ENCODE measurements at regions not wholly inside any gene's neighbourhood (a gene's known extent, or its start where the extent isn't known, plus 50 kb on each side); places are given as distances from the start of the nearest gene placed in this dataset.

- H3K4me3 ChIP-seq (ENCODE audit: insufficient read depth, low read depth, low read length): no peak overlapping the region
- no peaks in the 10 kb centered on the region for H3K36me3 ChIP-seq (ENCODE audit: control insufficient read depth, insufficient read depth, low read length)
- H3K27me3 ChIP-seq (ENCODE audit: control insufficient read depth, insufficient read depth, low read length, poor library complexity, severe bottlenecking): no peaks in the 10 kb centered on the region
- H3K9me3 ChIP-seq (ENCODE audit: control insufficient read depth, low read length): no peaks in the 10 kb centered on the region
- no peaks in the 10 kb centered on the region for H3K4me1 ChIP-seq (ENCODE audit: control insufficient read depth, insufficient read depth, low read length)
- 87 to 95% methylated on average over 3 of the region's 3 CpGs for WGBS, 2 experiments
- H3K27ac ChIP-seq (ENCODE audit: insufficient read depth, low read depth, low read length, poor library complexity, severe bottlenecking): no peak overlapping the region
Measured at GRCh38 chr1:22196041-22196440, 53.1 kb upstream of the WNT4 start.

DNA sequence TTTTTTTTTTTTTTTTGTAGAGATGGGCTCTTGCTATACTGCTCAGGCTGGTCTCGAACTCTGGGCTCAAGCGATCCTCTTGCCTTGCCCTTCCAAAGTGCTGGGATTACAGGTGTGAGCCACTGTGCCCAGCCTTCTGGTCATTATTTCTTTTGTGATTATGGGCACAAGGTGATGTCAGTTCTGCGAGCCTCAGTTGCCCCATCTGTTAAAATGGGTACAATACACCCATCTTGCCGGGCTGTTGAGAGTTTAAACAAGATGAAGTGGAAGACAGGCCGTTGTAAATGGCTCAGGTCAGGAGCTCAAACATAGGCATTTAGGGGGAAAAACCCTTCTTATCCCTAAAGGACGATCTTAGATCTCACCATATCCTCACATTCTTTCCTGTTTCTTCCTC, 53.7 kb upstream of the WNT4 start:
- Histone ChIP-seq H3K27ac (ENCODE audit: insufficient read depth, low read depth, low read length, poor library complexity, severe bottlenecking) (no peak overlapping the region), H3K9me3 (ENCODE audit: control insufficient read depth, low read length) (no peaks in the 10 kb centered on the region), H3K27me3 (ENCODE audit: control insufficient read depth, insufficient read depth, low read length, poor library complexity, severe bottlenecking) (no peaks in the 10 kb centered on the region), H3K4me3 (ENCODE audit: insufficient read depth, low read depth, low read length) (no peak overlapping the region), H3K4me1 (ENCODE audit: control insufficient read depth, insufficient read depth, low read length) (no peaks in the 10 kb centered on the region), H3K36me3 (ENCODE audit: control insufficient read depth, insufficient read depth, low read length) (no peaks in the 10 kb centered on the region)
- 93 to 94% methylated on average over 6 of the region's 6 CpGs for WGBS, 2 experiments

GRCh38 chr1:22197644-22198043, 54.7 kb upstream of the WNT4 start:
- Histone ChIP-seq H3K36me3 (ENCODE audit: control insufficient read depth, insufficient read depth, low read length) (no peaks in the 10 kb centered on the region), H3K27ac (ENCODE audit: insufficient read depth, low read depth, low read length, poor library complexity, severe bottlenecking) (no peak overlapping the region), H3K4me3 (ENCODE audit: insufficient read depth, low read depth, low read length) (no peak overlapping the region), H3K27me3 (ENCODE audit: control insufficient read depth, insufficient read depth, low read length, poor library complexity, severe bottlenecking) (no peaks in the 10 kb centered on the region), H3K9me3 (ENCODE audit: control insufficient read depth, low read length) (no peaks in the 10 kb centered on the region), H3K4me1 (ENCODE audit: control insufficient read depth, insufficient read depth, low read length) (no peaks in the 10 kb centered on the region)
- WGBS, 2 experiments: 85 to 95% methylated on average over 2 of the region's 2 CpGs

- Histone ChIP-seq H3K4me3 (ENCODE audit: insufficient read depth, low read depth, low read length) (no peak overlapping the region), H3K9me3 (ENCODE audit: control insufficient read depth, low read length) (no peaks in the 10 kb centered on the region), H3K36me3 (ENCODE audit: control insufficient read depth, insufficient read depth, low read length) (no peaks in the 10 kb centered on the region), H3K27ac (ENCODE audit: insufficient read depth, low read depth, low read length, poor library complexity, severe bottlenecking) (no peak overlapping the region), H3K27me3 (ENCODE audit: control insufficient read depth, insufficient read depth, low read length, poor library complexity, severe bottlenecking) (peaks cover 25% of the 10 kb centered on the region), H3K4me1 (ENCODE audit: control insufficient read depth, insufficient read depth, low read length) (no peaks in the 10 kb centered on the region)
- 67% methylated on average over 1 of the region's 1 CpG; no CpG with 5 or more reads in 1 of the 2 experiments for WGBS, 2 experiments
Measured at GRCh38 chr1:22201023-22201422, 58.1 kb upstream of the WNT4 start.

GRCh38 chr1:22203335-22203734, 60.4 kb upstream of the WNT4 start:
- no peak overlapping the region for H3K4me3 ChIP-seq (ENCODE audit: insufficient read depth, low read depth, low read length)
- peaks cover 17% of the 10 kb centered on the region for H3K4me1 ChIP-seq (ENCODE audit: control insufficient read depth, insufficient read depth, low read length)
- no peaks in the 10 kb centered on the region for H3K36me3 ChIP-seq (ENCODE audit: control insufficient read depth, insufficient read depth, low read length)
- H3K9me3 ChIP-seq (ENCODE audit: control insufficient read depth, low read length): no peaks in the 10 kb centered on the region
- H3K27ac ChIP-seq (ENCODE audit: insufficient read depth, low read depth, low read length, poor library complexity, severe bottlenecking): no peak overlapping the region
- 94 to 95% methylated on average over 1 of the region's 1 CpG for WGBS, 2 experiments
- peaks cover 46% of the 10 kb centered on the region for H3K27me3 ChIP-seq (ENCODE audit: control insufficient read depth, insufficient read depth, low read length, poor library complexity, severe bottlenecking)

DNA sequence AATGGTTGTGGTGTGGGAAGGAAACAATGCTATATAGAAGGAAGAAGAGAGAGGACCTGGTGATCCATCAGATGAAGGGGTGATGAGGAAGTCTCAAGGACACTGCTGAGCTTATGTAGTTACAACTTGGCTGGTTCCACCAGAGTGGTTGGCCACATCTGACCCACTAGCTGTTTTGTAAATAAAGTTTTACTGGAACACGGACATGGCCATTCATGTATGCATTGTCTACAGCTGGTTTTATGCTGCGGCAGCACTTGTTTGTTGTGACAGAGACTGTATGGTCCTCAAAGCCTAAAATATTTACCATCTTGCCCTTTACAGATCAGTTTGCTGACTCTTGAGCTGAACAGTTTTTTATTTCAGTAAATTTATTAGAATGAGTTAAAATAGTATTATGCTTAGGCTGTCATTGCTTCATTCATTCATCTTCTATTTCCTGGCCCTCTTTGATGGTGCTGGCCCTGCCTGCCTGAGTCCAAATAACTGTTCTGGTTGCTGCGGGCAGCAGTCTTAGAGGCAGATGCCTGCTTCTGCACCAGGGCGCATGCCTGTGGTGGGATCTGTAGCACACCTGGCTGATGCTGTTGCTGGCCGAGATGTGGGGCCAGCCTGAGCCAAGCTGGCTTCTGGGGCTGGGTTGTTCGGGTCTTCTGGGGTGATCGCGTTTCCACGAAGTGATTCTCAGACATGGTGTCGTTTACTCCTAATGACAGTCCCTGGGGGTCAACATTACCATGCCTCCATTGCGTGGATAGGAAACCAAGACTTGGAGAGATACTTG, 61.4 kb upstream of the WNT4 start:
- Histone ChIP-seq H3K27me3 (ENCODE audit: control insufficient read depth, insufficient read depth, low read length, poor library complexity, severe bottlenecking) (peaks cover 50% of the 10 kb centered on the region), H3K36me3 (ENCODE audit: control insufficient read depth, insufficient read depth, low read length) (no peaks in the 10 kb centered on the region), H3K9me3 (ENCODE audit: control insufficient read depth, low read length) (no peaks in the 10 kb centered on the region), H3K4me3 (ENCODE audit: insufficient read depth, low read depth, low read length) (no peak overlapping the region), H3K27ac (ENCODE audit: insufficient read depth, low read depth, low read length, poor library complexity, severe bottlenecking) (no peak overlapping the region), H3K4me1 (ENCODE audit: control insufficient read depth, insufficient read depth, low read length) (peaks cover 25% of the 10 kb centered on the region)
- 95 to 96% methylated on average over 11 of the region's 11 CpGs for WGBS, 2 experiments

- Histone ChIP-seq H3K27ac (ENCODE audit: insufficient read depth, low read depth, low read length, poor library complexity, severe bottlenecking) (no peak overlapping the region), H3K27me3 (ENCODE audit: control insufficient read depth, insufficient read depth, low read length, poor library complexity, severe bottlenecking) (peaks cover 60% of the 10 kb centered on the region), H3K4me3 (ENCODE audit: insufficient read depth, low read depth, low read length) (no peak overlapping the region), H3K36me3 (ENCODE audit: control insufficient read depth, insufficient read depth, low read length) (no peaks in the 10 kb centered on the region), H3K9me3 (ENCODE audit: control insufficient read depth, low read length) (no peaks in the 10 kb centered on the region), H3K4me1 (ENCODE audit: control insufficient read depth, insufficient read depth, low read length) (peaks cover 35% of the 10 kb centered on the region)
- WGBS, 2 experiments: 96% methylated on average over 15 of the region's 15 CpGs
Measured at GRCh38 chr1:22204989-22205913, 62.4 kb upstream of the WNT4 start.

DNA sequence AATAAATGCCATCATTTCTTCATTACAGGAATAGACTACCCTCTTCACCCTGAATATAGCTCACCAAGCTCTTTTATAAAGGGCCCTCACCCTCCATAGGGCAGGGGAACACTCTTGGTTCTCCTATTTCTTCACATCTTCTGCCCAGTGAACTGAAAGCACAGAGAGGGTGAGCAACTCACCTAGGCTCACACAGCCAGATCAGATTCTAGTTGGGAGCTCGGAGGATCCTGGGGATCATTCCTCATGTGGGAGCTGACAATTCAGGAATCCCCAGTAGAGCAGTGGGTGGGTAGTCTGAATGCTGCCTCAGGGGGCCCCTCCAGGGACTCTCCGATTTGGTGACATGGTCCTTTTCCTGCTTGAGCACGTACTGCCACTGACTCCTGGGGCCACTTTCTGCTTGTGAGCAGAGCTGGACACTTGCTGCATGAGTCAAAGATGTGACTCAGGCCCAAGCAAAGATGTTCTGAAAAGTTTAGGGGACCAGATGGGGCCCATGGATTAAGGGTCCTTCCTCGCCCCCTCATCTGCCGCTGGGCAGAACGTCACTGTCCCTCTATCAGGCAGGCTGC, 63.7 kb upstream of the WNT4 start:
- Histone ChIP-seq H3K27me3 (ENCODE audit: control insufficient read depth, insufficient read depth, low read length, poor library complexity, severe bottlenecking) (peaks cover 73% of the 10 kb centered on the region), H3K4me3 (ENCODE audit: insufficient read depth, low read depth, low read length) (no peak overlapping the region), H3K36me3 (ENCODE audit: control insufficient read depth, insufficient read depth, low read length) (no peaks in the 10 kb centered on the region), H3K4me1 (ENCODE audit: control insufficient read depth, insufficient read depth, low read length) (peaks cover 43% of the 10 kb centered on the region), H3K9me3 (ENCODE audit: control insufficient read depth, low read length) (no peaks in the 10 kb centered on the region), H3K27ac (ENCODE audit: insufficient read depth, low read depth, low read length, poor library complexity, severe bottlenecking) (no peak overlapping the region)
- whole genome bisulfite sequencing, 2 experiments: 91% methylated on average over 6 of the region's 6 CpGs

GRCh38 chr1:22207511-22208267, 64.8 kb upstream of the WNT4 start:
- H3K27me3 ChIP-seq (ENCODE audit: control insufficient read depth, insufficient read depth, low read length, poor library complexity, severe bottlenecking): peaks cover 84% of the 10 kb centered on the region

More at GRCh38 chr1:22207511-22208267, 64.8 kb upstream of the WNT4 start:
- Histone ChIP-seq H3K36me3 (ENCODE audit: control insufficient read depth, insufficient read depth, low read length) (no peaks in the 10 kb centered on the region), H3K9me3 (ENCODE audit: control insufficient read depth, low read length) (no peaks in the 10 kb centered on the region), H3K4me3 (ENCODE audit: insufficient read depth, low read depth, low read length) (peak overlapping the region; percentile 2), H3K4me1 (ENCODE audit: control insufficient read depth, insufficient read depth, low read length) (peaks cover 51% of the 10 kb centered on the region), H3K27ac (ENCODE audit: insufficient read depth, low read depth, low read length, poor library complexity, severe bottlenecking) (no peak overlapping the region)
- 54 to 55% methylated on average over 23 of the region's 23 CpGs for WGBS, 2 experiments
